Caco-2 (cell line): ENCODE measurements at regions not wholly inside any gene's neighbourhood (a gene's known extent, or its start where the extent isn't known, plus 50 kb on each side); places are given as distances from the start of the nearest gene placed in this dataset.

Experiments used
- BruUV-seq: library from RNA; stranded (reverse); fragments of 400-500 nt; replicated peaks from 2 replicates; lab custom pipeline; 2021; lab: Mats Ljungman, UMichigan
- CTCF ChIA-PET: fragments of 300-600 bp; sonication (Branson Sonifier 250); formaldehyde crosslinking; loops from one replicate; lab custom pipeline; 2022; ENCODE audit warnings: antibody characterized with exemption; lab: Charles Lee
- POLR2A ChIA-PET: fragments of 300-600 bp; sonication (Branson Sonifier 250); formaldehyde crosslinking; loops from one replicate; lab custom pipeline; 2022; ENCODE audit warnings: antibody characterized with exemption; lab: Charles Lee
- DNase-seq, 2 experiments: peaks; one replicate each; pipeline versions ENCODE4 v3.0.0 to v3.0.0-alpha.2; 2020 to 2022
- H3K27me3 ChIP-seq: replicated peaks from 2 replicates; pipeline ENCODE4 v1.6.0; 2011; ENCODE audit warnings: low read length; ENCODE audit not compliant: control insufficient read depth, insufficient read depth
- H3K36me3 ChIP-seq: 2 replicates; pipeline ENCODE4 v1.5.1; 2011; ENCODE audit warnings: low read length; ENCODE audit not compliant: control insufficient read depth, insufficient read depth
- H3K4me1 ChIP-seq: fragments of 250-450 bp; sonication (Bioruptor Pico); 2 replicates; pipeline ENCODE4 v1.5.1; 2020; ENCODE audit warnings: mild to moderate bottlenecking
- H3K4me3 ChIP-seq: 2 replicates; pipeline ENCODE4 v1.5.1; 2011; ENCODE audit warnings: low read depth, mild to moderate bottlenecking, control low read depth, low read length
- H3K9me3 ChIP-seq: fragments of 250-450 bp; sonication (Bioruptor Pico); 2 replicates; pipeline ENCODE4 v1.5.1; 2020; ENCODE audit warnings: mild to moderate bottlenecking, moderate library complexity
- H3K27ac Mint-ChIP-seq: one replicate; pipeline ENCODE4 v1.8.0; 2022; ENCODE audit warnings: mixed read lengths; ENCODE audit not compliant: unreplicated experiment
- H3K27me3 Mint-ChIP-seq: one replicate; pipeline ENCODE4 v1.8.0; 2022; ENCODE audit warnings: mixed read lengths; ENCODE audit not compliant: insufficient read depth, unreplicated experiment
- H3K36me3 Mint-ChIP-seq: one replicate; pipeline ENCODE4 v1.8.0; 2022; ENCODE audit warnings: mild to moderate bottlenecking, mixed read lengths; ENCODE audit not compliant: insufficient read depth, unreplicated experiment
- H3K4me1 Mint-ChIP-seq: one replicate; pipeline ENCODE4 v1.8.0; 2022; ENCODE audit warnings: low read depth, mixed read lengths; ENCODE audit not compliant: unreplicated experiment
- H3K4me3 Mint-ChIP-seq: one replicate; pipeline ENCODE4 v1.8.0; 2022; ENCODE audit warnings: mild to moderate bottlenecking, moderate library complexity, mixed read lengths; ENCODE audit not compliant: unreplicated experiment
- H3K9me3 Mint-ChIP-seq: one replicate; pipeline ENCODE4 v1.8.0; 2022; ENCODE audit warnings: mixed read lengths; ENCODE audit not compliant: unreplicated experiment
- intact Hi-C: fragments of 100-400 bp; cut with micrococcal nuclease; formaldehyde crosslinking; loops from one replicate; pipeline ENCODE4 v1.10.0; 2022; ENCODE audit not compliant: unreplicated experiment
- TF ChIP-seq, protein P1 (sequence below), 2 experiments: fragments of 200-600 bp in 1 of 2; IDR thresholded peaks; 1 replicate in 1 of 2; 2 replicates in 1 of 2; pipeline versions ENCODE4 v1.5.1 to v1.8.0; 2011 to 2022; ENCODE audit warnings: antibody characterized with exemption in 1 of 2, control low read depth in 1 of 2, inconsistent platforms in 1 of 2, low read depth in 1 of 2, low read length in 1 of 2, mild to moderate bottlenecking in 1 of 2, moderate library complexity in 1 of 2; ENCODE audit not compliant: insufficient read depth in 1 of 2, severe bottlenecking in 1 of 2, unreplicated experiment in 1 of 2

DNA sequence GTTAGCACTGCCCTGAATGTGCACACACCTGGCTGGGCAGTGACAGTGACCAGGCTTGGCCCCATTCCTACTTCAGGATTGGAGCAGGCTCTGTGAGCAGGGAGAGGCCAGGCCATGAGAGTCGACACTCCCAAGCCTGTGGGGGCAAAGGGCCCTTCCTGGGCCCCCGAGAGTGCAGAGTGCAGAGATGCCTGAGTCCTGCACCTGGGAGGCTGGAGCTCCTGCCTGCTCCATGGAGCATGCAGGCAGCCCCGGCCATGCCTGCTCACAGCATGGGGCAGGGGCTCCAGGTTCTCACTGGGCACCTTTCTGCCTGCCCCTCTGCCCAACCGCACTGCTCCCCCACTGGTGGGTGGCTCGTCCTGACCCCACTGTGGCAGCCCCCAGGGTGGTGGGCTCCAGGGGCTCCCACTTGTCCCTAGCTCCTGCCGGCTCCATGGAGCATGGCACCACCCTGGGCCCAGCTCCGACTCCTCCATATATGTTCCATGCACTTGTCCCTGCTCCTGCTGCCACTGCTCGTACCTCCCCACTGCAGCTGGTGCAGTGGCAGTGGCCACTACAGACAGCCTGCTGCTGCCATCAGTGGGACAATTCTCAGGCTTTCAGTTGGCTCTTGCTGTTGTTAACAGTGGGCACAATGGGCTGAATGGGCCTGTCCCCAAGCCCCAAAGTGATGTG lies 282.0 kb downstream of the RPRM start:
- H3K27me3 ChIP-seq: no peaks in the 10 kb centered on the region
- H3K4me1 ChIP-seq: no peaks in the 10 kb centered on the region
- no peaks in the 10 kb centered on the region for H3K27me3 Mint-ChIP-seq
- no peak overlapping the region for H3K27ac Mint-ChIP-seq
- TF ChIP-seq, protein P1, sequence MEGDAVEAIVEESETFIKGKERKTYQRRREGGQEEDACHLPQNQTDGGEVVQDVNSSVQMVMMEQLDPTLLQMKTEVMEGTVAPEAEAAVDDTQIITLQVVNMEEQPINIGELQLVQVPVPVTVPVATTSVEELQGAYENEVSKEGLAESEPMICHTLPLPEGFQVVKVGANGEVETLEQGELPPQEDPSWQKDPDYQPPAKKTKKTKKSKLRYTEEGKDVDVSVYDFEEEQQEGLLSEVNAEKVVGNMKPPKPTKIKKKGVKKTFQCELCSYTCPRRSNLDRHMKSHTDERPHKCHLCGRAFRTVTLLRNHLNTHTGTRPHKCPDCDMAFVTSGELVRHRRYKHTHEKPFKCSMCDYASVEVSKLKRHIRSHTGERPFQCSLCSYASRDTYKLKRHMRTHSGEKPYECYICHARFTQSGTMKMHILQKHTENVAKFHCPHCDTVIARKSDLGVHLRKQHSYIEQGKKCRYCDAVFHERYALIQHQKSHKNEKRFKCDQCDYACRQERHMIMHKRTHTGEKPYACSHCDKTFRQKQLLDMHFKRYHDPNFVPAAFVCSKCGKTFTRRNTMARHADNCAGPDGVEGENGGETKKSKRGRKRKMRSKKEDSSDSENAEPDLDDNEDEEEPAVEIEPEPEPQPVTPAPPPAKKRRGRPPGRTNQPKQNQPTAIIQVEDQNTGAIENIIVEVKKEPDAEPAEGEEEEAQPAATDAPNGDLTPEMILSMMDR (IDR thresholded peaks at IDR 0.05; ENCODE audit: insufficient read depth in 1 of 2, low read depth in 1 of 2, low read length in 1 of 2, severe bottlenecking in 1 of 2, unreplicated experiment in 1 of 2): no peak
- no peaks in the 10 kb centered on the region for H3K4me1 Mint-ChIP-seq
- no peaks in the 10 kb centered on the region for H3K36me3 ChIP-seq
- H3K4me3 ChIP-seq: no peak overlapping the region
- no peaks in the 10 kb centered on the region for H3K9me3 Mint-ChIP-seq
- no peaks in the 10 kb centered on the region for H3K36me3 Mint-ChIP-seq
- POLR2A ChIA-PET: no interaction called here
- no peaks in the 10 kb centered on the region for H3K9me3 ChIP-seq
- BruUV-seq: no TSS peak
- intact Hi-C loops: no loop called here
- CTCF ChIA-PET: no interaction called here
- no peak for DNase-seq
- no peak overlapping the region for H3K4me3 Mint-ChIP-seq

DNA sequence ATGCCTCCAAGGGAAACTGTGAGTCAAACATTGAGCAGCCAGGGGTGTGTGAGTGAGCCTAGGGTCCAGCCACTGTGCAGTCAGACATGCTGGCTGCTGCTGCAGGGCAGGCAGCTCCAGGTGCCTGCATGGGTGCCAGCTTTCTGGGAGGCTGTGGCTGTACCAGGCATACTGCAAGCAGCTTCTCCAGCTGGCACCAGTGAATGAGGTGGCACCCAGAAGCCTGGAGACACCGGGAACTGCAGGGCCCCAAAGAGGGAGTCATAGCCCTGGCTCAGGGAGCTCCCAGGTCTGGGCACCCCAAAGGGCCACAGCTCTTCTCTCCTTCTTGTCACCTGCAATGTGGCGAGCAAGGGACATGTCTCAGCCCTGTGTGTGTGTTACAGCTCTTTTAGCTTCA lies 283.2 kb downstream of the RPRM start:
- Mint-ChIP-seq H3K27me3 (no peaks in the 10 kb centered on the region), H3K9me3 (no peaks in the 10 kb centered on the region)

DNA sequence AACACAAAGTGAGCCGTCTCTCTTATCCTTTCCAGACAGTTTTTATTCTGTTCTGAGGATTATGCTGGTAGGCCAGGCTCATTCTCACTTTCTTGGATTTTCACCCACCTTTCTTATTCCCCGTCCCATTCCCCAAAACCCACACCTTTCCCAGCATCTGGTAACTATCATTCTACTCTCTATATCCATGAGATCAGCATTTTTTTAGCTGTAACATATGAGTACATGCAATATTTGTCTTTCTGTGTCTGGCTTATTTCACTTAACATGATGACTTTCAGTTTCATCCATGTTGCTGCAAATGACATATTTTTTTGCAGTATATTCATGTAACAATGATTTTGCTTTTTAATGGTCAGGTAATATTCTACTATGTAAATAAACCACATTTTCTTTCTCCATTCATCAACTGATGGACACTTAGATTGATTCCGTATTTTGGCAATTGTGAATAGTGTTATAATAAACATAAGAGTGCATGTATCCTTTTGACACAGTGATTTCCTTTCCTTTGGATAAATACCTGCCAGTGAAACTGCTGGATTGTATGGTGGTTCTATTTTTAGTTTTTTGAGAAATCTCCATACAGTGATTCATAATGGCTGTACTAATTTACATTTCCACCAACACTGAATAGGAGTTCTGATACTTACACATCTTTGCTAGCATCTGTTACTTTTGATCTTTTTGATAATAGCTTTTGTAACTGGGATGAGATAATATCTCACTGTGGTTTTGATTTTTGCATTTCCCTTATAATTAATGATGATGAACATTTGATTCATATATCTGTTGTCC lies 289.3 kb downstream of the RPRM start:
- Histone ChIP-seq H3K4me3 (no peak overlapping the region), H3K27me3 (no peaks in the 10 kb centered on the region), H3K9me3 (no peaks in the 10 kb centered on the region), H3K36me3 (no peaks in the 10 kb centered on the region), H3K4me1 (no peaks in the 10 kb centered on the region)
- TF ChIP-seq, protein P1 (IDR thresholded peaks at IDR 0.05; ENCODE audit: insufficient read depth in 1 of 2, low read depth in 1 of 2, low read length in 1 of 2, severe bottlenecking in 1 of 2, unreplicated experiment in 1 of 2): no peak
- BruUV-seq: no TSS peak
- no peak overlapping the region for H3K4me3 Mint-ChIP-seq
- POLR2A ChIA-PET: no interaction called here
- no peaks in the 10 kb centered on the region for H3K36me3 Mint-ChIP-seq
- intact Hi-C loops: no loop called here
- no peaks in the 10 kb centered on the region for H3K9me3 Mint-ChIP-seq
- H3K4me1 Mint-ChIP-seq: no peaks in the 10 kb centered on the region
- H3K27me3 Mint-ChIP-seq: peaks cover 5% of the 10 kb centered on the region
- DNase-seq: no peak
- no peak overlapping the region for H3K27ac Mint-ChIP-seq
- CTCF ChIA-PET: no interaction called here

More for the DNA sequence above, 283.2 kb downstream of the RPRM start:
- Mint-ChIP-seq H3K4me3 (no peak overlapping the region), H3K27ac (no peak overlapping the region), H3K4me1 (no peaks in the 10 kb centered on the region), H3K36me3 (no peaks in the 10 kb centered on the region)
- no peaks in the 10 kb centered on the region for H3K27me3 ChIP-seq
- no peak for DNase-seq
- POLR2A ChIA-PET: no interaction called here
- no TSS peak for BruUV-seq
- CTCF ChIA-PET: no interaction called here
- H3K4me1 ChIP-seq: no peaks in the 10 kb centered on the region
- intact Hi-C loops: no loop called here
- TF ChIP-seq, protein P1 (IDR thresholded peaks at IDR 0.05; ENCODE audit: insufficient read depth in 1 of 2, low read depth in 1 of 2, low read length in 1 of 2, severe bottlenecking in 1 of 2, unreplicated experiment in 1 of 2): no peak
- H3K9me3 ChIP-seq: no peaks in the 10 kb centered on the region
- H3K4me3 ChIP-seq: no peak overlapping the region
- H3K36me3 ChIP-seq: no peaks in the 10 kb centered on the region
